Activated B cell treated with CpG ODN at 0.5 μM for 24 hours (primary cell): ENCODE measurements at regions not wholly inside any gene's neighbourhood (a gene's known extent, or its start where the extent isn't known, plus 50 kb on each side); places are given as distances from the start of the nearest gene placed in this dataset.

Experiments
- ATAC-seq: fragments of 200-7000 bp; cut with Tn5 transposase; one replicate; pipeline ENCODE4 v1.10.0; 2021; ENCODE audit warnings: low read depth, mild to moderate bottlenecking, moderate library complexity
- CTCF ChIA-PET: fragments of 350-600 bp; sonication (Branson Sonifier 250); formaldehyde crosslinking; loops from one replicate; lab custom pipeline; 2021; ENCODE audit warnings: antibody characterized with exemption; lab: Charles Lee
- POLR2A ChIA-PET: fragments of 350-600 bp; sonication (Branson Sonifier 250); formaldehyde crosslinking; loops from one replicate; lab custom pipeline; 2021; ENCODE audit warnings: antibody characterized with exemption; lab: Charles Lee
- DNase-seq: peaks from one replicate; pipeline ENCODE4 v3.0.0; 2022
- H3K27ac Mint-ChIP-seq: one replicate; pipeline ENCODE4 v1.8.0; 2020; ENCODE audit warnings: mixed read lengths
- H3K27me3 Mint-ChIP-seq: one replicate; pipeline ENCODE4 v1.8.0; 2021; ENCODE audit warnings: mixed read lengths
- H3K36me3 Mint-ChIP-seq: one replicate; pipeline ENCODE4 v1.8.0; 2021; ENCODE audit warnings: low read depth, mixed read lengths
- H3K4me1 Mint-ChIP-seq: one replicate; pipeline ENCODE4 v1.8.0; 2021; ENCODE audit warnings: mixed read lengths
- H3K4me3 Mint-ChIP-seq: one replicate; pipeline ENCODE4 v1.8.0; 2020; ENCODE audit warnings: mild to moderate bottlenecking, mixed read lengths
- H3K9me3 Mint-ChIP-seq: one replicate; pipeline ENCODE4 v1.8.0; 2020; ENCODE audit warnings: mixed read lengths
- CTCF ChIP-seq: fragments of 200-600 bp; IDR thresholded peaks from one replicate; pipeline ENCODE4 v1.8.0; 2022; ENCODE audit warnings: antibody characterized with exemption, mild to moderate bottlenecking
- intact Hi-C: fragments of 100-400 bp; cut with micrococcal nuclease; formaldehyde crosslinking; loops from one replicate; pipeline ENCODE4 v1.15.1; 2024

GRCh38 chr15:47338771-47339170 is 378.5 kb upstream of the SEMA6D start:
- no peak for ATAC-seq
- no peak for TF ChIP-seq CTCF
- Mint-ChIP-seq H3K4me3 (no peak overlapping the region), H3K9me3 (no peaks in the 10 kb centered on the region), H3K27me3 (no peaks in the 10 kb centered on the region), H3K4me1 (no peaks in the 10 kb centered on the region), H3K27ac (no peak overlapping the region), H3K36me3 (no peaks in the 10 kb centered on the region)
- ChIA-PET CTCF (no interaction called here), POLR2A (no interaction called here)
- no peak for DNase-seq
- intact Hi-C loops: no loop called here

DNA sequence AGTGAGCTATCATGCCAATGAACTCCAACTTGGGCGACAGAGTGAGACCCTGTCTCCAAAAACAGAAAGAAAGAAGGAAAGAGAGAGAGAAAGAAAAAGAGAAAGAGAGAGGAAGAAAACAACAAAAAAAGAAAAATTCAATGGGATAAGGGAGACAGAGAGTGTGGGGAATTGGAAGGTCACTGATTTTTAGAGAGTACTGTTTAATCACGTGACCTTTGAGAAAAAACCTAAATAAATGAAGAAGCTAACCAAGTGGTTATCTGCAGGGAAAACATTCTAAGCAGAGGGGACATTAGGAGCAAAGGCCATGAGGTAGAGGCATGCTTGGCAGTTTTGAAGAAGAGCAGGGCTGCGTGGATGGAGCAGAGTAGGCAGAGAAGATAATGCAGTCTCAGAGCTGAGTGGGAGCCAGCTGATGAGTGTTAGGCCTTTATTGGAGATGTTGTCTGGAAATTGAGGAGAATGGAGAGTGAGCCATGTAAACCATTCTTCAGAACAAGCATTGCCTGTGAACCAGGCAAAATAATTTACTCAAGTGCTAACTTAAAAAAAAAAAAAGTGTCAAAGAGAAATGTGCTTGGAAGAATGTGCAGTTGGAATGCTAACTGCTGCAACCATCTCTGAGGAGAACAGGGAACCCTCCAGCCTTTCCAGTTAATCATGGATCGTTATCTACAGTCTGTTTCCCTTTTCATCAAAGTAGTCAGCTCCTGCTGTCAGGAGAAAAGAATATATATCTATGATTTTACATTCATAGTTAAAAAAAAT is 377.3 kb upstream of the SEMA6D start:
- CTCF ChIA-PET: no interaction called here
- Mint-ChIP-seq H3K36me3 (no peaks in the 10 kb centered on the region), H3K27me3 (no peaks in the 10 kb centered on the region), H3K27ac (no peak overlapping the region), H3K4me3 (no peak overlapping the region), H3K9me3 (no peaks in the 10 kb centered on the region), H3K4me1 (no peaks in the 10 kb centered on the region)
- DNase-seq: no peak
- POLR2A ChIA-PET: no interaction called here
- TF ChIP-seq CTCF: no peak
- ATAC-seq: no peak
- intact Hi-C loops: no loop called here

DNA sequence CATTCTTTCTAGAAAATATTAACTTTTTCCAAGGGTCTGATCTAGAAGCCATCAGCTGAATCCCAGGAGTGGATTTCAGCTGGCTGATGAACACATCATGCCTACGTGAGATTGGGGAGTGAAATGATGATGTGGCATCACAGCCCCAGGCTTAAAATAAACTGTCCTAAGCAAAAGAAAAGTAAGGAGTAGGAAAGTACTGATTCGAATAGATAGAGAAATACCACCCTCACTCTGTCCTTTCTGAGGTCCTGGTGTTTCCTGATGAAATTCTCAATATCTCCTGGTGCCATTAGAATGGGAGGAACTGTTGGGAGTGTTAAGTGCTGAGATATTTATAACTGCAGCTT is 376.8 kb upstream of the SEMA6D start:
- intact Hi-C loops: no loop called here

DNA sequence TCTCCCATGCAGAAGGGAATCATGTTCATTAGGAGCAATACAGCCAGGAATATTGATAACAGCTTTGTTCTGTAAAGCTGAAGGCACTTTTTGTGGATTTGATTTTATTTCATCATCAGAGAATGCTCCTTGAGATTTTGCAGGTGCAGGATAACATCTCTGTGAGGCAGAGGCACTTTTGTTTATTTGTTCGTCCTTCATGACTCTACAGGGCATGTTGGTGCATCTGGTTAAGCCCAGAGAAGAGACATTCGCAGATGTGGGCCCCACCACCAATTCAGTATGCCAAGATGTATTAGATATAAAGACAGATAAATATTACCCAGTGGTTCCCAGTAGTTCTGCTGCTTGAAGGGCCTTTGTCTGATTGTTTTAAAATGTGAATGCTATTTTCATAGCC is 368.1 kb upstream of the SEMA6D start:
- intact Hi-C loops: no loop called here
- Mint-ChIP-seq H3K4me3 (no peak overlapping the region), H3K27ac (no peak overlapping the region), H3K36me3 (no peaks in the 10 kb centered on the region), H3K9me3 (no peaks in the 10 kb centered on the region), H3K27me3 (no peaks in the 10 kb centered on the region), H3K4me1 (no peaks in the 10 kb centered on the region)
- ChIA-PET CTCF (no interaction called here), POLR2A (no interaction called here)
- DNase-seq: no peak
- ATAC-seq: no peak
- no peak for TF ChIP-seq CTCF

More for the DNA sequence above, 376.8 kb upstream of the SEMA6D start:
- POLR2A ChIA-PET: no interaction called here
- no peaks in the 10 kb centered on the region for H3K9me3 Mint-ChIP-seq
- CTCF ChIA-PET: no interaction called here
- H3K4me3 Mint-ChIP-seq: no peak overlapping the region
- no peak for DNase-seq
- no peak for TF ChIP-seq CTCF
- H3K27me3 Mint-ChIP-seq: no peaks in the 10 kb centered on the region
- no peaks in the 10 kb centered on the region for H3K36me3 Mint-ChIP-seq
- H3K27ac Mint-ChIP-seq: no peak overlapping the region
- no peaks in the 10 kb centered on the region for H3K4me1 Mint-ChIP-seq
- no peak for ATAC-seq

- no peaks in the 10 kb centered on the region for H3K27me3 Mint-ChIP-seq
- POLR2A ChIA-PET: no interaction called here
- ATAC-seq (no peak), DNase-seq (no peak)
- TF ChIP-seq CTCF: no peak
- no peaks in the 10 kb centered on the region for H3K4me1 Mint-ChIP-seq
- H3K27ac Mint-ChIP-seq: no peak overlapping the region
- H3K9me3 Mint-ChIP-seq: no peaks in the 10 kb centered on the region
- CTCF ChIA-PET: no interaction called here
- H3K4me3 Mint-ChIP-seq: no peak overlapping the region
- H3K36me3 Mint-ChIP-seq: no peaks in the 10 kb centered on the region
- intact Hi-C loops: no loop called here
Observed at GRCh38 chr15:47351501-47351900, 365.8 kb upstream of the SEMA6D start.
